Neuronal stem cell (in vitro differentiated cells): ENCODE measurements at regions not wholly inside any gene's neighbourhood (a gene's known extent, or its start where the extent isn't known, plus 50 kb on each side); places are given as distances from the start of the nearest gene placed in this dataset.
A peak's percentile ranks its signal among the peaks of the same experiment; 100 is the strongest.

Source experiments
- DNase-seq: peaks from one replicate; pipeline ENCODE4 v3.0.0-alpha.2; 2013; ENCODE audit warnings: low spot score
- H2AFZ ChIP-seq: one replicate; pipeline ENCODE4 v1.6.1; 2013; ENCODE audit warnings: mild to moderate bottlenecking, low read length, inconsistent platforms
- H2AK5ac ChIP-seq: 2 replicates; pipeline ENCODE4 v1.6.1; 2013; ENCODE audit warnings: low read depth, mild to moderate bottlenecking, inconsistent platforms, low read length, moderate library complexity, mixed read lengths
- H2BK120ac ChIP-seq: 2 replicates; pipeline ENCODE4 v1.6.1; 2013; ENCODE audit warnings: low read depth, mild to moderate bottlenecking, inconsistent platforms, low read length, moderate library complexity, mixed read lengths
- H2BK12ac ChIP-seq: one replicate; pipeline ENCODE4 v1.6.1; 2013; ENCODE audit warnings: low read length, inconsistent platforms
- H2BK15ac ChIP-seq: 2 replicates; pipeline ENCODE4 v1.6.1; 2013; ENCODE audit warnings: mild to moderate bottlenecking, low read length, inconsistent platforms, mixed read lengths
- H2BK5ac ChIP-seq: one replicate; pipeline ENCODE4 v1.6.1; 2013; ENCODE audit warnings: inconsistent platforms, mild to moderate bottlenecking, low read length, moderate library complexity
- H3K14ac ChIP-seq: one replicate; pipeline ENCODE4 v1.6.1; 2013; ENCODE audit warnings: low read length, inconsistent platforms
- H3K18ac ChIP-seq: 2 replicates; pipeline ENCODE4 v1.6.1; 2013; ENCODE audit warnings: low read length, inconsistent platforms
- H3K23ac ChIP-seq: 2 replicates; pipeline ENCODE4 v1.6.1; 2013; ENCODE audit warnings: low read depth, mild to moderate bottlenecking, mixed read lengths, low read length, inconsistent platforms; ENCODE audit not compliant: poor library complexity
- H3K27ac ChIP-seq: replicated peaks from 3 replicates; pipeline ENCODE4 v1.5.1; 2013; ENCODE audit warnings: low read length, inconsistent platforms
- H3K27me3 ChIP-seq, 3 experiments: 2 replicates each; pipeline ENCODE4 v1.6.1; 2013; ENCODE audit warnings: low read length in 3 of 3, mild to moderate bottlenecking in 2 of 3, inconsistent platforms in 1 of 3, low read depth in 1 of 3, mixed read lengths in 1 of 3, moderate library complexity in 1 of 3; ENCODE audit not compliant: control insufficient read depth in 3 of 3, insufficient read depth in 3 of 3
- H3K36me3 ChIP-seq, 2 donors: replicated peaks in 1 of 2; 2 replicates each; pipeline ENCODE4 v1.6.1; 2013; ENCODE audit warnings: low read length in 2 of 2; ENCODE audit not compliant: control insufficient read depth in 2 of 2, insufficient read depth in 2 of 2
- H3K4ac ChIP-seq: 2 replicates; pipeline ENCODE4 v1.6.1; 2013; ENCODE audit warnings: inconsistent platforms, mild to moderate bottlenecking, low read length, moderate library complexity
- H3K4me1 ChIP-seq, 2 donors: 1 replicate in 1 of 2; 2 replicates in 1 of 2; pipeline ENCODE4 v1.6.1; 2013; ENCODE audit warnings: low read length in 2 of 2, low read depth in 1 of 2; ENCODE audit not compliant: control insufficient read depth in 2 of 2, insufficient read depth in 1 of 2
- H3K4me2 ChIP-seq: one replicate; pipeline ENCODE4 v1.6.1; 2013; ENCODE audit warnings: mild to moderate bottlenecking, low read length, inconsistent platforms; ENCODE audit not compliant: insufficient read depth, poor library complexity, severe bottlenecking
- H3K4me3 ChIP-seq, 2 donors: 2 replicates each; pipeline ENCODE4 v1.5.1; 2013; ENCODE audit warnings: low read length in 2 of 2, mild to moderate bottlenecking in 2 of 2, inconsistent platforms in 1 of 2, moderate library complexity in 1 of 2
- H3K79me1 ChIP-seq: one replicate; pipeline ENCODE4 v1.6.1; 2013; ENCODE audit warnings: low read depth, mild to moderate bottlenecking, inconsistent platforms, low read length, moderate library complexity
- H3K9ac ChIP-seq: one replicate; pipeline ENCODE4 v1.6.1; 2013; ENCODE audit warnings: mild to moderate bottlenecking, low read depth, low read length, inconsistent platforms; ENCODE audit not compliant: poor library complexity
- H3K9me3 ChIP-seq, 2 donors: replicated peaks in 1 of 2; 2 replicates each; pipeline versions ENCODE3 to v1.6.1; 2013; ENCODE audit warnings: low read length in 2 of 2, mild to moderate bottlenecking in 2 of 2, inconsistent platforms in 1 of 2, low read depth in 1 of 2, mixed read lengths in 1 of 2, moderate library complexity in 1 of 2; ENCODE audit not compliant: control insufficient read depth in 2 of 2, insufficient read depth in 1 of 2
- H4K8ac ChIP-seq: one replicate; pipeline ENCODE4 v1.6.1; 2013; ENCODE audit warnings: low read depth, mild to moderate bottlenecking, inconsistent platforms, low read length, moderate library complexity
- H4K91ac ChIP-seq: one replicate; pipeline ENCODE4 v1.6.1; 2013; ENCODE audit warnings: low read length, low read depth, mild to moderate bottlenecking, inconsistent platforms; ENCODE audit not compliant: poor library complexity
- WGBS, 2 donors: extraction: QIAGEN DNeasy Blood & Tissue Kit; methylation state at CpG; one replicate each; pipeline ENCODE4 v1.1.7; 2013; ENCODE audit warnings: missing lambda C conversion rate in 2 of 2, mixed read lengths in 1 of 2; ENCODE audit not compliant: insufficient read length in 2 of 2, insufficient replicate concordance in 1 of 2; ENCODE audit errors: extremely low coverage in 2 of 2; 5-methylcytosine and 5-hydroxymethylcytosine counted together

DNA sequence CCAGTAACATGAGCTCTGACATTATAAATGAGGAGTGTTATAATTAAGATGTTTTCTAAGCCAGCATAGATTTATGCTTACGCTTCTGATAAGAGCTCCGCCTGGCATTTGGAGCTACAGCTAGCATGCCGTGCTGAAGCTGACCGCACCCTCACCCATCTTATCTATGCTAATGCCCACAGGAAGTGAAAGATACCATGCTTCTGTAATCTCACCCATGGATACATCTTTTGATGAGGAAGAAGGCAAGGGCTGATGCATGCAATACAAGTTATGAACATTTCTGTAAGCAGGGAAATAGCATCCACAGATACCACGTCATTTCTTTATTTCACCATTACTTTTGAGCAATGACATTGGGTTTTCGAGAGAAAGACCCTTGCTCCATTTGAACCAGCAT lies 82.3 kb downstream of the ARL4C start:
- H3K9ac ChIP-seq: no peak overlapping the region
- no peak overlapping the region for H3K27ac ChIP-seq
- no peak overlapping the region for H2BK15ac ChIP-seq
- H3K4ac ChIP-seq: no peak overlapping the region
- H3K4me1 ChIP-seq: peaks cover 5 to 13% of the 10 kb centered on the region in 2 donors
- peaks cover 0 to 6% (median 0%) of the 10 kb centered on the region in 3 experiments for H3K27me3 ChIP-seq
- H2AK5ac ChIP-seq: no peak overlapping the region
- H4K91ac ChIP-seq: no peak overlapping the region
- no peaks in the 10 kb centered on the region for H3K9me3 ChIP-seq
- H3K23ac ChIP-seq: no peak overlapping the region
- no peak for DNase-seq
- no peak overlapping the region for H2AFZ ChIP-seq
- H3K79me1 ChIP-seq: no peaks in the 10 kb centered on the region
- no peak overlapping the region for H2BK12ac ChIP-seq
- no peak overlapping the region for H3K4me3 ChIP-seq
- H4K8ac ChIP-seq: no peak overlapping the region
- no peak overlapping the region for H2BK5ac ChIP-seq
- no peak overlapping the region for H3K14ac ChIP-seq
- H3K18ac ChIP-seq: no peak overlapping the region
- H3K36me3 ChIP-seq: no peaks in the 10 kb centered on the region
- no CpG with 5 or more reads among the region's 6 CpGs for WGBS, 2 donors
- H2BK120ac ChIP-seq: no peak overlapping the region
- H3K4me2 ChIP-seq: no peak overlapping the region

- no peak overlapping the region for H2AFZ ChIP-seq
- no peaks in the 10 kb centered on the region for H3K79me1 ChIP-seq
- H2BK5ac ChIP-seq: no peak overlapping the region
- peaks cover 0 to 6% (median 0%) of the 10 kb centered on the region in 3 experiments for H3K27me3 ChIP-seq
- H2BK12ac ChIP-seq: no peak overlapping the region
- H3K23ac ChIP-seq: no peak overlapping the region
- H2BK15ac ChIP-seq: no peak overlapping the region
- H3K36me3 ChIP-seq: no peaks in the 10 kb centered on the region
- H3K27ac ChIP-seq: no peak overlapping the region
- no peak overlapping the region for H2BK120ac ChIP-seq
- H3K4me1 ChIP-seq: peaks cover 5 to 13% of the 10 kb centered on the region in 2 donors
- H3K9ac ChIP-seq: no peak overlapping the region
- no CpG with 5 or more reads among the region's 7 CpGs for WGBS, 2 donors
- DNase-seq: no peak
- peak overlapping the region; percentile 8 for H3K18ac ChIP-seq
- H3K4me3 ChIP-seq: no peak overlapping the region
- no peak overlapping the region for H2AK5ac ChIP-seq
- no peak overlapping the region for H4K8ac ChIP-seq
- H3K14ac ChIP-seq: no peak overlapping the region
- no peaks in the 10 kb centered on the region for H3K9me3 ChIP-seq
- H3K4ac ChIP-seq: no peak overlapping the region
- no peak overlapping the region for H3K4me2 ChIP-seq
- H4K91ac ChIP-seq: no peak overlapping the region
These were observed 84.2 kb downstream of the ARL4C start for GRCh38 chr2:234412726-234413125.

GRCh38 chr2:234411793-234412192 lies 85.1 kb downstream of the ARL4C start:
- Histone ChIP-seq H3K23ac (no peak overlapping the region), H3K27ac (peak overlapping the region; percentile 7), H3K18ac (peak overlapping the region; percentile 38), H3K36me3 (no peaks in the 10 kb centered on the region), H3K4ac (no peak overlapping the region), H3K9me3 (no peaks in the 10 kb centered on the region), H2BK5ac (no peak overlapping the region), H3K9ac (no peak overlapping the region), H3K4me1 (peaks cover 5 to 13% of the 10 kb centered on the region in 2 donors), H2BK12ac (no peak overlapping the region), H4K8ac (no peak overlapping the region), H4K91ac (no peak overlapping the region), H2BK120ac (peak overlapping the region; percentile 38), H3K4me3 (no peak overlapping the region), H3K14ac (no peak overlapping the region), H3K79me1 (no peaks in the 10 kb centered on the region), H2BK15ac (no peak overlapping the region), H2AK5ac (no peak overlapping the region), H3K27me3 (peaks cover 0 to 6% (median 0%) of the 10 kb centered on the region in 3 experiments), H3K4me2 (no peak overlapping the region), H2AFZ (no peak overlapping the region)
- DNase-seq: no peak
- WGBS, 2 donors: no CpG with 5 or more reads among the region's 4 CpGs

DNA sequence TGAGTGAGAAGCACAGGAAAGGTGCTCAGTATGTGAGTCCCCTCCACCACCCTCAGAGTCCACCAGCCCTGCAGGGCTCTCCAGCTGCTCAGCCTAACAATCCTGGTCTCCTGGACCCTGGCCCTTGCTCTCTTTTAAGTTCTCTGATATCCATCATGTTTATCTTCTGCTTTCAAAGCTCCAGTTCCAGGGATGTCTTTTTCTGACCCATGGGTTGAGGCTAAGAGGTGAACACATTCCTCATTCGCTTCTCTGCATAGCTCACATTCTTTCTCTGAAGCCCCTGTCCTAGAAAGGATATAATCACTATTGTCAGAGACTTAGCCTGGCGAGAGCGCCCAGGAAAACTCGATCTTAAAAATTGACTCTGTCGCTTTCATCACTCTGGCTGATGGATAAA lies 86.4 kb downstream of the ARL4C start:
- peak; percentile 50 for DNase-seq
- Histone ChIP-seq H2BK12ac (no peak overlapping the region), H3K4me1 (peaks cover 5 to 15% of the 10 kb centered on the region in 2 donors), H2BK120ac (no peak overlapping the region), H2AFZ (peak overlapping the region; percentile 9), H2AK5ac (no peak overlapping the region), H4K91ac (no peak overlapping the region), H3K27ac (peak overlapping the region; percentile 92), H3K4ac (no peak overlapping the region), H3K27me3 (peaks cover 0 to 5% (median 0%) of the 10 kb centered on the region in 3 experiments), H3K23ac (no peak overlapping the region), H4K8ac (no peak overlapping the region), H3K14ac (no peak overlapping the region), H2BK5ac (peak overlapping the region; percentile 94), H3K79me1 (no peaks in the 10 kb centered on the region), H3K36me3 (no peaks in the 10 kb centered on the region), H2BK15ac (no peak overlapping the region), H3K4me3 (no peak overlapping the region), H3K18ac (peak overlapping the region; percentile 44), H3K9me3 (no peaks in the 10 kb centered on the region), H3K9ac (no peak overlapping the region), H3K4me2 (no peak overlapping the region)
- WGBS, 2 donors: no CpG with 5 or more reads among the region's 5 CpGs
